ENCODE measurements at regions not wholly inside any gene's neighbourhood (a gene's known extent, or its start where the extent isn't known, plus 50 kb on each side); places are given as distances from the start of the nearest gene placed in this dataset.
"Not testable (repeated sequence)": the region's sequence is repeated elsewhere in the genome, so short reads cannot be mapped to it uniquely, and the experiment has no call there.

GRCh38 chr4:116546759-116547158 lies 538.6 kb downstream of the TRAM1L1 start:
- Histone ChIP-seq H3K4me1 (ENCODE audit: control insufficient read depth, low read depth, low read length) (no peaks in the 10 kb centered on the region), H3K36me3 (ENCODE audit: control insufficient read depth, low read depth, low read length) (no peaks in the 10 kb centered on the region), H3K4me3 (ENCODE audit: low read length) (no peak overlapping the region), H3K27ac (ENCODE audit: low read length) (no peak overlapping the region), H3K9me3 (ENCODE audit: control insufficient read depth, low read depth, low read length) (no peaks in the 10 kb centered on the region), H3K27me3 (ENCODE audit: control insufficient read depth, insufficient read depth, low read length) (no peaks in the 10 kb centered on the region), H3K9ac (ENCODE audit: low read length) (no peak overlapping the region)

GRCh38 chr4:116544946-116545345 lies 540.4 kb downstream of the TRAM1L1 start:
- H3K27ac ChIP-seq (ENCODE audit: low read length): no peak overlapping the region
- H3K9ac ChIP-seq (ENCODE audit: low read length): no peak overlapping the region
- no peaks in the 10 kb centered on the region for H3K4me1 ChIP-seq (ENCODE audit: control insufficient read depth, low read depth, low read length)
- no peaks in the 10 kb centered on the region for H3K36me3 ChIP-seq (ENCODE audit: control insufficient read depth, low read depth, low read length)
- no peaks in the 10 kb centered on the region for H3K27me3 ChIP-seq (ENCODE audit: control insufficient read depth, insufficient read depth, low read length)
- no peaks in the 10 kb centered on the region for H3K9me3 ChIP-seq (ENCODE audit: control insufficient read depth, low read depth, low read length)
- H3K4me3 ChIP-seq (ENCODE audit: low read length): no peak overlapping the region

- Histone ChIP-seq H3K27ac (ENCODE audit: low read length) (no peak overlapping the region), H3K4me3 (ENCODE audit: low read length) (no peak overlapping the region), H3K4me1 (ENCODE audit: control insufficient read depth, low read depth, low read length) (peaks cover 4% of the 10 kb centered on the region), H3K9ac (ENCODE audit: low read length) (no peak overlapping the region), H3K27me3 (ENCODE audit: control insufficient read depth, insufficient read depth, low read length) (no peaks in the 10 kb centered on the region), H3K9me3 (ENCODE audit: control insufficient read depth, low read depth, low read length) (no peaks in the 10 kb centered on the region), H3K36me3 (ENCODE audit: control insufficient read depth, low read depth, low read length) (no peaks in the 10 kb centered on the region)
Observed at GRCh38 chr4:116539744-116540143, 545.6 kb downstream of the TRAM1L1 start.

GRCh38 chr4:116537828-116538227 lies 547.5 kb downstream of the TRAM1L1 start:
- H3K4me3 ChIP-seq (ENCODE audit: low read length): no peak overlapping the region
- no peak overlapping the region for H3K27ac ChIP-seq (ENCODE audit: low read length)
- H3K4me1 ChIP-seq (ENCODE audit: control insufficient read depth, low read depth, low read length): peaks cover 4% of the 10 kb centered on the region
- no peaks in the 10 kb centered on the region for H3K27me3 ChIP-seq (ENCODE audit: control insufficient read depth, insufficient read depth, low read length)
- H3K9me3 ChIP-seq (ENCODE audit: control insufficient read depth, low read depth, low read length): no peaks in the 10 kb centered on the region
- H3K9ac ChIP-seq (ENCODE audit: low read length): no peak overlapping the region
- no peaks in the 10 kb centered on the region for H3K36me3 ChIP-seq (ENCODE audit: control insufficient read depth, low read depth, low read length)

GRCh38 chr4:116536024-116536423 lies 549.4 kb downstream of the TRAM1L1 start:
- H3K4me3 ChIP-seq (ENCODE audit: low read length); H3K9ac ChIP-seq (ENCODE audit: low read length); H3K27ac ChIP-seq (ENCODE audit: low read length); H3K27me3 ChIP-seq (ENCODE audit: control insufficient read depth, insufficient read depth, low read length); H3K9me3 ChIP-seq (ENCODE audit: control insufficient read depth, low read depth, low read length); H3K36me3 ChIP-seq (ENCODE audit: control insufficient read depth, low read depth, low read length); H3K4me1 ChIP-seq (ENCODE audit: control insufficient read depth, low read depth, low read length): not testable (repeated sequence)

- H3K36me3 ChIP-seq (ENCODE audit: control insufficient read depth, low read depth, low read length): no peaks in the 10 kb centered on the region
- no peaks in the 10 kb centered on the region for H3K27me3 ChIP-seq (ENCODE audit: control insufficient read depth, insufficient read depth, low read length)
- no peak overlapping the region for H3K9ac ChIP-seq (ENCODE audit: low read length)
- no peaks in the 10 kb centered on the region for H3K9me3 ChIP-seq (ENCODE audit: control insufficient read depth, low read depth, low read length)
- H3K4me3 ChIP-seq (ENCODE audit: low read length): no peak overlapping the region
- H3K27ac ChIP-seq (ENCODE audit: low read length): no peak overlapping the region
- no peaks in the 10 kb centered on the region for H3K4me1 ChIP-seq (ENCODE audit: control insufficient read depth, low read depth, low read length)
Observed at GRCh38 chr4:116531870-116532269, 553.5 kb downstream of the TRAM1L1 start.

GRCh38 chr4:116531026-116531425 lies 554.4 kb downstream of the TRAM1L1 start:
- no peaks in the 10 kb centered on the region for H3K36me3 ChIP-seq (ENCODE audit: control insufficient read depth, low read depth, low read length)
- H3K9ac ChIP-seq (ENCODE audit: low read length): no peak overlapping the region
- no peaks in the 10 kb centered on the region for H3K4me1 ChIP-seq (ENCODE audit: control insufficient read depth, low read depth, low read length)
- H3K9me3 ChIP-seq (ENCODE audit: control insufficient read depth, low read depth, low read length): no peaks in the 10 kb centered on the region
- H3K4me3 ChIP-seq (ENCODE audit: low read length): no peak overlapping the region
- no peaks in the 10 kb centered on the region for H3K27me3 ChIP-seq (ENCODE audit: control insufficient read depth, insufficient read depth, low read length)
- no peak overlapping the region for H3K27ac ChIP-seq (ENCODE audit: low read length)

GRCh38 chr4:116530048-116530447 lies 555.3 kb downstream of the TRAM1L1 start:
- H3K27me3 ChIP-seq (ENCODE audit: control insufficient read depth, insufficient read depth, low read length): no peaks in the 10 kb centered on the region
- no peak overlapping the region for H3K4me3 ChIP-seq (ENCODE audit: low read length)
- no peak overlapping the region for H3K27ac ChIP-seq (ENCODE audit: low read length)
- no peaks in the 10 kb centered on the region for H3K36me3 ChIP-seq (ENCODE audit: control insufficient read depth, low read depth, low read length)
- no peak overlapping the region for H3K9ac ChIP-seq (ENCODE audit: low read length)
- H3K9me3 ChIP-seq (ENCODE audit: control insufficient read depth, low read depth, low read length): no peaks in the 10 kb centered on the region
- no peaks in the 10 kb centered on the region for H3K4me1 ChIP-seq (ENCODE audit: control insufficient read depth, low read depth, low read length)

GRCh38 chr4:116529129-116529528 lies 556.2 kb downstream of the TRAM1L1 start:
- Histone ChIP-seq H3K36me3 (ENCODE audit: control insufficient read depth, low read depth, low read length) (no peaks in the 10 kb centered on the region), H3K4me1 (ENCODE audit: control insufficient read depth, low read depth, low read length) (no peaks in the 10 kb centered on the region), H3K27ac (ENCODE audit: low read length) (no peak overlapping the region), H3K27me3 (ENCODE audit: control insufficient read depth, insufficient read depth, low read length) (no peaks in the 10 kb centered on the region), H3K9me3 (ENCODE audit: control insufficient read depth, low read depth, low read length) (no peaks in the 10 kb centered on the region), H3K4me3 (ENCODE audit: low read length) (no peak overlapping the region), H3K9ac (ENCODE audit: low read length) (no peak overlapping the region)

GRCh38 chr4:116522922-116523321 lies 562.5 kb downstream of the TRAM1L1 start:
- no peak overlapping the region for H3K9ac ChIP-seq (ENCODE audit: low read length)
- H3K9me3 ChIP-seq (ENCODE audit: control insufficient read depth, low read depth, low read length): no peaks in the 10 kb centered on the region
- no peak overlapping the region for H3K27ac ChIP-seq (ENCODE audit: low read length)
- no peak overlapping the region for H3K4me3 ChIP-seq (ENCODE audit: low read length)
- no peaks in the 10 kb centered on the region for H3K36me3 ChIP-seq (ENCODE audit: control insufficient read depth, low read depth, low read length)
- H3K27me3 ChIP-seq (ENCODE audit: control insufficient read depth, insufficient read depth, low read length): no peaks in the 10 kb centered on the region
- no peaks in the 10 kb centered on the region for H3K4me1 ChIP-seq (ENCODE audit: control insufficient read depth, low read depth, low read length)

GRCh38 chr4:116520886-116521285 lies 564.5 kb downstream of the TRAM1L1 start:
- Histone ChIP-seq H3K36me3 (ENCODE audit: control insufficient read depth, low read depth, low read length) (no peaks in the 10 kb centered on the region), H3K27ac (ENCODE audit: low read length) (no peak overlapping the region), H3K4me3 (ENCODE audit: low read length) (no peak overlapping the region), H3K9me3 (ENCODE audit: control insufficient read depth, low read depth, low read length) (no peaks in the 10 kb centered on the region), H3K27me3 (ENCODE audit: control insufficient read depth, insufficient read depth, low read length) (no peaks in the 10 kb centered on the region), H3K4me1 (ENCODE audit: control insufficient read depth, low read depth, low read length) (no peaks in the 10 kb centered on the region), H3K9ac (ENCODE audit: low read length) (no peak overlapping the region)

- Histone ChIP-seq H3K4me3 (ENCODE audit: low read length) (no peak overlapping the region), H3K9ac (ENCODE audit: low read length) (no peak overlapping the region), H3K9me3 (ENCODE audit: control insufficient read depth, low read depth, low read length) (peaks cover 5% of the 10 kb centered on the region), H3K27ac (ENCODE audit: low read length) (no peak overlapping the region), H3K36me3 (ENCODE audit: control insufficient read depth, low read depth, low read length) (no peaks in the 10 kb centered on the region), H3K27me3 (ENCODE audit: control insufficient read depth, insufficient read depth, low read length) (no peaks in the 10 kb centered on the region), H3K4me1 (ENCODE audit: control insufficient read depth, low read depth, low read length) (no peaks in the 10 kb centered on the region)
Observed at GRCh38 chr4:116516711-116517110, 568.7 kb downstream of the TRAM1L1 start.

All from iPS-18a (cell line).